DND-41 (cell line): ENCODE measurements at regions not wholly inside any gene's neighbourhood (a gene's known extent, or its start where the extent isn't known, plus 50 kb on each side); places are given as distances from the start of the nearest gene placed in this dataset.

Experiments used
- ATAC-seq: fragments of 200-7000 bp; cut with Tn5 transposase; 3 replicates; pipeline ENCODE4 v1.9.1; 2021; ENCODE audit warnings: low read depth; ENCODE audit not compliant: insufficient read depth
- DNase-seq: peaks from one replicate; pipeline ENCODE4 v3.0.0-alpha.2; 2020
- H2AFZ ChIP-seq: 2 replicates; pipeline ENCODE4 v1.6.0; 2012; ENCODE audit warnings: low read depth, low read length
- H3K27ac ChIP-seq: 2 replicates; pipeline ENCODE4 v1.5.1; 2012; ENCODE audit warnings: low read length, inconsistent platforms
- H3K27me3 ChIP-seq: fragments of 200-600 bp; sonication (generic); 2 replicates; pipeline ENCODE4 v1.6.0; 2012; ENCODE audit warnings: low read length, mild to moderate bottlenecking, inconsistent platforms; ENCODE audit not compliant: insufficient read depth, poor library complexity
- H3K36me3 ChIP-seq: 2 replicates; pipeline ENCODE4 v1.5.1; 2012; ENCODE audit warnings: low read length, inconsistent platforms; ENCODE audit not compliant: insufficient read depth
- H3K4me1 ChIP-seq: 2 replicates; pipeline ENCODE4 v1.5.1; 2012; ENCODE audit warnings: mild to moderate bottlenecking, low read length; ENCODE audit not compliant: insufficient read depth
- H3K4me2 ChIP-seq: 2 replicates; pipeline ENCODE4 v1.6.0; 2012; ENCODE audit warnings: mild to moderate bottlenecking, moderate library complexity, low read length, inconsistent platforms; ENCODE audit not compliant: insufficient read depth
- H3K4me3 ChIP-seq, 2 experiments: fragments of 200-600 bp in 1 of 2; shearing (Covaris generic) in 1 of 2; 2 replicates each; pipeline ENCODE4 v1.5.1; 2012 to 2016; ENCODE audit warnings: inconsistent platforms in 2 of 2, low read length in 2 of 2, mild to moderate bottlenecking in 2 of 2, low read depth in 1 of 2, moderate library complexity in 1 of 2
- H3K79me2 ChIP-seq: 2 replicates; pipeline ENCODE4 v1.6.0; 2012; ENCODE audit warnings: low read length, inconsistent platforms; ENCODE audit not compliant: insufficient read depth
- H3K9ac ChIP-seq: 2 replicates; pipeline ENCODE4 v1.6.0; 2012; ENCODE audit warnings: low read depth, mild to moderate bottlenecking, inconsistent platforms, low read length, moderate library complexity
- H3K9me3 ChIP-seq: 2 replicates; pipeline ENCODE4 v1.5.1; 2012; ENCODE audit warnings: low read length, moderate library complexity, mild to moderate bottlenecking, inconsistent platforms; ENCODE audit not compliant: insufficient read depth, severe bottlenecking
- H4K20me1 ChIP-seq: 2 replicates; pipeline ENCODE4 v1.6.0; 2012; ENCODE audit warnings: low read length; ENCODE audit not compliant: insufficient read depth
- EZH2 ChIP-seq: IDR thresholded peaks from 3 replicates; pipeline ENCODE4 v1.6.1; 2012; ENCODE audit warnings: borderline replicate concordance, low read depth, mild to moderate bottlenecking, moderate library complexity, low read length, inconsistent platforms; ENCODE audit not compliant: severe bottlenecking
- TF ChIP-seq, protein P1 (sequence below): IDR thresholded peaks from 2 replicates; pipeline ENCODE4 v1.5.1; 2012; ENCODE audit warnings: borderline replicate concordance, low read length, moderate library complexity, mild to moderate bottlenecking; ENCODE audit not compliant: poor library complexity, severe bottlenecking; ENCODE audit errors: extremely low read depth

DNA sequence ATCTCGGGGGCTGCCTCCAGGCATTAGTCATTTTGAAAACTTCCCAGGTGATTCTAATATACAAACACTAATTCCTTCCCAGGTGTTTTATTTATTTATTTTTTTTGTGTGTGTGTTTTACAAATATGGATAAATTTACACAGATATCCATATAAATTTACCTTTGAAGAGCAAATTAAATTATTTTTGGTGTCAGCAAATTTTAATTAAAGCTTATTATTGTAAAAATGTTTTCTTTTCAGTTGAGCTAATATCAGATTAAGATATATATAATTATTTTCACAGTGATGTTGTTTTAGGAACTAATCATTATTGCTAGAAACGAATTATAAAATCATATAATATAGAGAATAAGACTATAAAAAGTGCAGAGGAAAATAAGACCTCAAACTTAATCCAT lies 62.0 kb upstream of the FREM3 start:
- Histone ChIP-seq H2AFZ (no peak overlapping the region), H3K36me3 (no peaks in the 10 kb centered on the region), H3K4me2 (no peak overlapping the region), H4K20me1 (no peaks in the 10 kb centered on the region), H3K27ac (no peak overlapping the region), H3K27me3 (no peaks in the 10 kb centered on the region), H3K79me2 (no peaks in the 10 kb centered on the region), H3K9ac (no peak overlapping the region), H3K4me3 (no peak overlapping the region), H3K9me3 (no peaks in the 10 kb centered on the region), H3K4me1 (no peaks in the 10 kb centered on the region)
- ATAC-seq (no peak), DNase-seq (no peak)
- TF ChIP-seq EZH2, result no peak
- TF ChIP-seq, protein P1, sequence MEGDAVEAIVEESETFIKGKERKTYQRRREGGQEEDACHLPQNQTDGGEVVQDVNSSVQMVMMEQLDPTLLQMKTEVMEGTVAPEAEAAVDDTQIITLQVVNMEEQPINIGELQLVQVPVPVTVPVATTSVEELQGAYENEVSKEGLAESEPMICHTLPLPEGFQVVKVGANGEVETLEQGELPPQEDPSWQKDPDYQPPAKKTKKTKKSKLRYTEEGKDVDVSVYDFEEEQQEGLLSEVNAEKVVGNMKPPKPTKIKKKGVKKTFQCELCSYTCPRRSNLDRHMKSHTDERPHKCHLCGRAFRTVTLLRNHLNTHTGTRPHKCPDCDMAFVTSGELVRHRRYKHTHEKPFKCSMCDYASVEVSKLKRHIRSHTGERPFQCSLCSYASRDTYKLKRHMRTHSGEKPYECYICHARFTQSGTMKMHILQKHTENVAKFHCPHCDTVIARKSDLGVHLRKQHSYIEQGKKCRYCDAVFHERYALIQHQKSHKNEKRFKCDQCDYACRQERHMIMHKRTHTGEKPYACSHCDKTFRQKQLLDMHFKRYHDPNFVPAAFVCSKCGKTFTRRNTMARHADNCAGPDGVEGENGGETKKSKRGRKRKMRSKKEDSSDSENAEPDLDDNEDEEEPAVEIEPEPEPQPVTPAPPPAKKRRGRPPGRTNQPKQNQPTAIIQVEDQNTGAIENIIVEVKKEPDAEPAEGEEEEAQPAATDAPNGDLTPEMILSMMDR, result no peak
